Mesendoderm (in vitro differentiated cells): ENCODE measurements at regions not wholly inside any gene's neighbourhood (a gene's known extent, or its start where the extent isn't known, plus 50 kb on each side); places are given as distances from the start of the nearest gene placed in this dataset.

Experiments used
- DNase-seq: peaks from one replicate; pipeline ENCODE4 v3.0.0; 2013
- H2AK5ac ChIP-seq: 2 replicates; pipeline ENCODE4 v1.6.1; 2013; ENCODE audit warnings: low read length, inconsistent platforms
- H2BK120ac ChIP-seq: 2 replicates; pipeline ENCODE4 v1.6.1; 2013; ENCODE audit warnings: low read depth, mild to moderate bottlenecking, low read length, moderate library complexity, mixed read lengths
- H2BK15ac ChIP-seq: replicated peaks from 2 replicates; pipeline ENCODE4 v1.6.1; 2013; ENCODE audit warnings: low read depth, mild to moderate bottlenecking, moderate library complexity
- H2BK5ac ChIP-seq: 2 replicates; pipeline ENCODE4 v1.6.1; 2013; ENCODE audit warnings: low read length, inconsistent platforms
- H3K18ac ChIP-seq: 2 replicates; pipeline ENCODE4 v1.6.1; 2013; ENCODE audit warnings: mild to moderate bottlenecking, low read length, mixed read lengths
- H3K23ac ChIP-seq: one replicate; pipeline ENCODE4 v1.6.1; 2013; ENCODE audit warnings: low read length
- H3K27ac ChIP-seq: 2 replicates; pipeline ENCODE4 v1.5.1; 2013; ENCODE audit warnings: low read depth, mild to moderate bottlenecking, inconsistent platforms, low read length, moderate library complexity
- H3K27me3 ChIP-seq: 2 replicates; pipeline ENCODE4 v1.6.1; 2013; ENCODE audit warnings: low read length, control low read depth, mild to moderate bottlenecking, inconsistent platforms; ENCODE audit not compliant: insufficient read depth, poor library complexity
- H3K36me3 ChIP-seq: 2 replicates; pipeline ENCODE4 v1.6.1; 2013; ENCODE audit warnings: low read length, inconsistent platforms; ENCODE audit not compliant: control insufficient read depth, insufficient read depth
- H3K4ac ChIP-seq: one replicate; pipeline ENCODE4 v1.6.1; 2013; ENCODE audit warnings: low read depth, mild to moderate bottlenecking, low read length, moderate library complexity
- H3K4me1 ChIP-seq: 2 replicates; pipeline ENCODE4 v1.6.1; 2013; ENCODE audit warnings: low read depth, low read length, inconsistent platforms; ENCODE audit not compliant: control insufficient read depth
- H3K4me2 ChIP-seq: 2 replicates; pipeline ENCODE4 v1.6.1; 2013; ENCODE audit warnings: low read length
- H3K4me3 ChIP-seq: 2 replicates; pipeline ENCODE4 v1.5.1; 2013; ENCODE audit warnings: mild to moderate bottlenecking, low read length
- H3K56ac ChIP-seq: one replicate; pipeline ENCODE4 v1.6.1; 2013; ENCODE audit warnings: low read length
- H3K79me1 ChIP-seq: 2 replicates; pipeline ENCODE4 v1.6.1; 2013; ENCODE audit warnings: low read length, inconsistent platforms
- H3K79me2 ChIP-seq: 2 replicates; pipeline ENCODE4 v1.6.1; 2013; ENCODE audit warnings: mild to moderate bottlenecking, low read length; ENCODE audit not compliant: control insufficient read depth, insufficient read depth
- H3K9ac ChIP-seq: 2 replicates; pipeline ENCODE4 v1.6.1; 2013; ENCODE audit warnings: low read length, inconsistent platforms
- H4K5ac ChIP-seq: one replicate; pipeline ENCODE4 v1.6.1; 2013; ENCODE audit warnings: low read length
- H4K8ac ChIP-seq: one replicate; pipeline ENCODE4 v1.6.1; 2013; ENCODE audit warnings: low read depth, mild to moderate bottlenecking, control low read depth, low read length, moderate library complexity
- WGBS: extraction: QIAGEN DNeasy Blood & Tissue Kit; methylation state at CpG from one replicate; pipeline ENCODE4 v1.1.7; 2013; ENCODE audit warnings: low lambda C conversion rate, missing lambda C conversion rate; ENCODE audit not compliant: insufficient coverage; ENCODE audit errors: extremely low coverage; 5-methylcytosine and 5-hydroxymethylcytosine counted together

- H3K4me1 ChIP-seq = no peaks in the 10 kb centered on the region
These were observed 1108.9 kb downstream of the BCL11B start for GRCh38 chr14:98162856-98163805.

GRCh38 chr14:98163873-98164272 lies 1108.1 kb downstream of the BCL11B start:
- H3K79me1 ChIP-seq = no peaks in the 10 kb centered on the region
- DNase-seq = no peak
- H3K79me2 ChIP-seq = no peaks in the 10 kb centered on the region
- H2BK15ac ChIP-seq = no peak overlapping the region
- H3K18ac ChIP-seq = no peak overlapping the region
- no peak overlapping the region for H2BK5ac ChIP-seq
- no peak overlapping the region for H3K23ac ChIP-seq
- no peak overlapping the region for H3K56ac ChIP-seq
- H2BK120ac ChIP-seq = no peak overlapping the region
- H3K36me3 ChIP-seq = no peaks in the 10 kb centered on the region
- no peak overlapping the region for H4K8ac ChIP-seq
- H3K4me2 ChIP-seq = no peak overlapping the region
- peak overlapping the region; percentile 7 for H2AK5ac ChIP-seq
- H3K27ac ChIP-seq = no peak overlapping the region
- no peak overlapping the region for H3K4ac ChIP-seq
- H3K4me1 ChIP-seq = no peaks in the 10 kb centered on the region
- H3K9ac ChIP-seq = no peak overlapping the region
- H3K27me3 ChIP-seq = no peaks in the 10 kb centered on the region
- no CpG with 5 or more reads among the region's 3 CpGs for WGBS
- no peak overlapping the region for H3K4me3 ChIP-seq
- no peak overlapping the region for H4K5ac ChIP-seq

More at GRCh38 chr14:98162856-98163805, 1108.9 kb downstream of the BCL11B start:
- Histone ChIP-seq H3K79me2 (no peaks in the 10 kb centered on the region), H3K27ac (no peak overlapping the region), H2BK15ac (no peak overlapping the region), H3K9ac (no peak overlapping the region), H3K4ac (no peak overlapping the region), H3K36me3 (no peaks in the 10 kb centered on the region), H4K8ac (no peak overlapping the region), H3K79me1 (no peaks in the 10 kb centered on the region), H4K5ac (no peak overlapping the region), H3K4me2 (no peak overlapping the region), H3K4me3 (no peak overlapping the region), H3K27me3 (no peaks in the 10 kb centered on the region), H3K23ac (no peak overlapping the region), H2BK120ac (no peak overlapping the region), H3K56ac (no peak overlapping the region), H3K18ac (no peak overlapping the region), H2BK5ac (no peak overlapping the region), H2AK5ac (no peak overlapping the region)
- DNase-seq = peak; percentile 8
- WGBS = no CpG with 5 or more reads among the region's 26 CpGs

- Histone ChIP-seq H2BK120ac (no peak overlapping the region), H4K5ac (no peak overlapping the region), H2BK5ac (no peak overlapping the region), H2AK5ac (no peak overlapping the region), H3K27ac (no peak overlapping the region), H2BK15ac (no peak overlapping the region), H3K18ac (no peak overlapping the region), H3K4me2 (no peak overlapping the region), H3K56ac (no peak overlapping the region), H3K79me1 (no peaks in the 10 kb centered on the region), H4K8ac (no peak overlapping the region), H3K36me3 (no peaks in the 10 kb centered on the region), H3K79me2 (no peaks in the 10 kb centered on the region), H3K27me3 (no peaks in the 10 kb centered on the region), H3K4ac (no peak overlapping the region), H3K23ac (no peak overlapping the region), H3K4me3 (no peak overlapping the region), H3K9ac (no peak overlapping the region), H3K4me1 (no peaks in the 10 kb centered on the region)
- DNase-seq = no peak
- WGBS = no CpG with 5 or more reads among the region's 9 CpGs
These were observed 1106.0 kb downstream of the BCL11B start for GRCh38 chr14:98165976-98166375.

GRCh38 chr14:98167275-98167674 lies 1104.7 kb downstream of the BCL11B start:
- H2BK120ac ChIP-seq = no peak overlapping the region
- H3K4me2 ChIP-seq = no peak overlapping the region
- no peaks in the 10 kb centered on the region for H3K79me2 ChIP-seq
- H3K56ac ChIP-seq = no peak overlapping the region
- no CpG with 5 or more reads among the region's 10 CpGs for WGBS
- H3K18ac ChIP-seq = no peak overlapping the region
- H2BK15ac ChIP-seq = no peak overlapping the region
- H3K36me3 ChIP-seq = no peaks in the 10 kb centered on the region
- H3K27me3 ChIP-seq = no peaks in the 10 kb centered on the region
- H3K4me1 ChIP-seq = no peaks in the 10 kb centered on the region
- no peaks in the 10 kb centered on the region for H3K79me1 ChIP-seq
- no peak overlapping the region for H3K4ac ChIP-seq
- H3K27ac ChIP-seq = no peak overlapping the region
- no peak overlapping the region for H2BK5ac ChIP-seq
- no peak overlapping the region for H3K23ac ChIP-seq
- H4K8ac ChIP-seq = no peak overlapping the region
- DNase-seq = no peak
- H3K9ac ChIP-seq = no peak overlapping the region
- H3K4me3 ChIP-seq = no peak overlapping the region
- no peak overlapping the region for H4K5ac ChIP-seq
- H2AK5ac ChIP-seq = no peak overlapping the region

- H3K27me3 ChIP-seq = no peaks in the 10 kb centered on the region
- H3K4ac ChIP-seq = no peak overlapping the region
- no peak overlapping the region for H3K18ac ChIP-seq
- no peak overlapping the region for H3K9ac ChIP-seq
- WGBS = no CpG with 5 or more reads among the region's 15 CpGs
- H4K8ac ChIP-seq = no peak overlapping the region
- H3K56ac ChIP-seq = no peak overlapping the region
- no peak overlapping the region for H3K4me2 ChIP-seq
- no peak overlapping the region for H3K23ac ChIP-seq
- DNase-seq = no peak
- H2BK5ac ChIP-seq = no peak overlapping the region
- H2BK15ac ChIP-seq = no peak overlapping the region
- no peak overlapping the region for H2AK5ac ChIP-seq
- H4K5ac ChIP-seq = no peak overlapping the region
- no peak overlapping the region for H3K27ac ChIP-seq
- no peak overlapping the region for H2BK120ac ChIP-seq
- H3K4me1 ChIP-seq = no peaks in the 10 kb centered on the region
- H3K4me3 ChIP-seq = no peak overlapping the region
- H3K79me2 ChIP-seq = no peaks in the 10 kb centered on the region
- H3K36me3 ChIP-seq = no peaks in the 10 kb centered on the region
- H3K79me1 ChIP-seq = no peaks in the 10 kb centered on the region
These were observed 1104.3 kb downstream of the BCL11B start for GRCh38 chr14:98167705-98168104.
